Fibroblast of skin of right quadriceps (primary cell): ENCODE measurements at regions not wholly inside any gene's neighbourhood (a gene's known extent, or its start where the extent isn't known, plus 50 kb on each side); places are given as distances from the start of the nearest gene placed in this dataset.
"Not testable (repeated sequence)": the region's sequence is repeated elsewhere in the genome, so short reads cannot be mapped to it uniquely, and the experiment has no call there.

Source experiments
- DNase-seq: peaks from one replicate; pipeline ENCODE4 v3.0.0-alpha.2; 2013

DNA sequence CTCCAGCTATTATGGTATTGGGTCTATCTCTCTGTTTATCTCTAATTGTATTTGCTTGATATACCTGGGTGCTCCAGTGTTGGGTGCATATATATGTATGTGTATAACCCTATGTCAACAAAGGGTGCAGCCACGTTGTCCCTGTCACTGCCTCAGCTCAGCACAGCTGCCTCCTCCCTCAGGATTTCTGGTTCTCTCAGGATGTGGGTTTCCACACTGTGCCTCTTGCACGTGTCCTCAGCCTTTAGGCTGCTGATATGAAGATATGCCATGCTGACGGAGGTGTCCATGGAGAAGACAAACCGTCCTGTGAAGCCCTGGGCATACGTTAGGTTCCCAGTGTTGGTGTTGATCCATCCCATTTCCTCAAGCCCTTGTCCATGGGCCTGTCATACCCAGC, 791.2 kb downstream of the TMEM121 start:
- no peak for DNase-seq

- no peak for DNase-seq
These were observed 792.3 kb downstream of the TMEM121 start for GRCh38 chr14:106318700-106319099.

- not testable (repeated sequence) for DNase-seq
These were observed 797.6 kb downstream of the TMEM121 start for GRCh38 chr14:106323970-106324369.

DNA sequence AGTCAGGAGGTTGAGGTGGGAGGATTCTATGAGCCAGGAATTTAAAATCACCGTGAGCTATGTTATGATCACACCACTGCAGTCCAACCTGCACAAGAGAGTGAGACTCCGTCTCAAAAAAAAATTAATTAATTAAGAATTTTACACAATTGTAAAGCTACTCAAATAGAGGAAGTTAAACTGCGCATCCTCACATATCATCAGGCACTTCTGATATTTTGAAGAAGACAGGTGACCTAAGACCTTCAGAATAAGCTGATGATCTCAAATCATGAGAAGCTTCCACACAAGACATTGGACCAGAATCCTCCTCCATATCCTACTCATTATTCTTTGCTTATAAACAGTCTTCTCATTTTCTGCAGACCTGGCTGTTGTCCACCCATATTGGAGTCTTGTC, 800.9 kb downstream of the TMEM121 start:
- no peak for DNase-seq

- DNase-seq = not testable (repeated sequence)
These were observed 801.4 kb downstream of the TMEM121 start for GRCh38 chr14:106327702-106328353.

DNA sequence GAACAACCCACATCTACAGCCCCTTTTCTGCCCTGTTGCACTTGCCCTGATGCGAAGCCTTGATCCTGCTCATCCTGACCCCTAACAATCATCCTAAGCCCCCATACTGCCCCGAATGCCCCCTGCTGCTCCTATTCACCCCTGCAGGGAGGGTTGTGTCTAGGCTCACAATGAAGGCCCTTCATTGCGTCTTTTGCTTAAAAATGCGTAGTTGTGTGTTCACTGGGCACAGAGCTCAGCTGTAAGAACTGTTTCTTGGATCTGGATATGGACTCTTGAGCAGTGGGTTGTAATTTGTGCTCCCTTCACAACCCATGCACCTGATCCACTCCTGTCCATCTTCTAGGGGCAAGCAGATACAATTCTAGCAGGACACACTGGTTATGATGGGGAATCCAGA, 802.9 kb downstream of the TMEM121 start:
- not testable (repeated sequence) for DNase-seq

- DNase-seq = not testable (repeated sequence)
These were observed 803.8 kb downstream of the TMEM121 start for GRCh38 chr14:106329987-106330774.

DNA sequence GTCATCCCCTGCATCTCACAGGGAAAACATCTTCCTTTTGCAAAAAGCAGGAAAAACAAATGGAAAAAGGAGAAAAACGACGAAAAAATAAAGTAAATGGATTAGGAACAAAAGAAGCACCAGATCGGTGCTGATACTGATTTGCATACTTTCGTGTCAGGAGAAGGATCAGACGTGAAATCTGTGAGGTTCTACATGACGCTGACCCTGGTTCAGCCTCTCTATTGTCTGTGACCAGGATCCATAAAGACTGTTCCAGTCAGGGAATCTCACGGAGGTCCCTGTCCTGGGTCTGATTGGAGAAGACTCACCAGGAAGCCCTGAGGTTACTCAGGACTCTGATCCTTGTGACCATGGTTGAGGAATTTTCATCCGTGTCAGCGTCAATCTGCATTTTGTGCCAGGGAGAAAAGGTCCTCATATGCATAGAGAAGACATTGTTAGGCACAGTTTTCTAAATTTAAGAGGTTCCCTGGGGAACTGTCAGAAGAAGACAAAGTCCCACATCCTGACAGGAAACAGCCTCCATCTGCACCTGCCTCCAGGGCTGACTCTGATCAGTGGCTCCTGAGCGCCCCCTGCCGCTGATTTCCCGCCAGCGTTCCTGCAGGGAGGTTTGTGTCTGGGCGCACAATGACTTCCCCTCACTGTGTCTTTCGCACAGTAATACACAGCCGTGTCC, 808.2 kb downstream of the TMEM121 start:
- DNase-seq = not testable (repeated sequence)

DNA sequence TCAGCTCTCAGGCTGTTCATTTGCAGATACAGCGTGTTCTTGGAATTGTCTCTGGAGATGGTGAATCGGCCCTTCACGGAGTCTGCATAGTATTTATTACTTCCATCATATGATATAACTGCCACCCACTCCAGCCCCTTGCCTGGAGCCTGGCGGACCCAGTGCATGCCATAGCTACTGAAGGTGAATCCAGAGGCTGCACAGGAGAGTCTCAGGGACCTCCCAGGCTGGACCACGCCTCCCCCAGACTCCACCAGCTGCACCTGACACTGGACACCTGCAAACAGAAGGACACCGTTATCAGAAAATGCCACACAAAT, 808.7 kb downstream of the TMEM121 start:
- DNase-seq = not testable (repeated sequence)

GRCh38 chr14:106338775-106339174, 812.4 kb downstream of the TMEM121 start:
- not testable (repeated sequence) for DNase-seq

DNA sequence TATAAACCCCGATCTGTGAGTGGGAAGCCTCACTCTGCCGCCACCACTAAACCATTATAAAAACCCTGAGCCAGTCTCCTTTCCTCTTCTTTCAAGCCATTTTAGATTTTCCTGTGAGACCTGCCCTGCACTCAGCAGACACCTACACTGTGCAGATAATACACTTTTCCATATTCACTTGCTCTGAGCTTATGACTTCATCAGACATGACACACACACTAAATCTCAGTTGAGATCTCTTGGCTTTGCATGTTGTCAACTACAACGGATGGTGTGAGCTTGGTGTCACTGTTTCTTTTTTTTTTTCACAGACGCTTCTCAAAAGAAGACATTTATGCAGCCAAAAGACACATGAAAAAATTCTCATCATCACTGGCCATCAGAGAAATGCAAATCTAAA, 814.3 kb downstream of the TMEM121 start:
- DNase-seq = not testable (repeated sequence)

DNA sequence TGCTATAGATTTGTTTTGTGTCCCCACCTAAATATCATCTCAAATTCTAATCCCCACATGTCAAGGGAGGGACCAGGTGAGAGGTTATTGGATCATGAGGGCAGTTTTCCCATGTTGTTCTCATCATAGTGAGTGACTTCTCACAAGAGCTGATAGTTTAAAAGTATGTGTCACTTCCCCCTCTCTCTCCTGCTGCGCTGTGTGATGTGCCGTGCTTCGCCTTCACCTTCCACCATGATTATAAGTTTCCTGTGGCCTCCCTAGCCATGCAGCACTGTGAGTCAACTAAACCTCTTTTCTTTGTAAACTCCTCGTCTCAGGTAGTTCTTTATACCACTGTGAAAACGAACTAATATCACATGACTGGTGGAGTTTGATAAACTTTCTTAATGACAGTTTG, 814.8 kb downstream of the TMEM121 start:
- not testable (repeated sequence) for DNase-seq

- no peak for DNase-seq
These were observed 817.2 kb downstream of the TMEM121 start for GRCh38 chr14:106343626-106344025.

DNA sequence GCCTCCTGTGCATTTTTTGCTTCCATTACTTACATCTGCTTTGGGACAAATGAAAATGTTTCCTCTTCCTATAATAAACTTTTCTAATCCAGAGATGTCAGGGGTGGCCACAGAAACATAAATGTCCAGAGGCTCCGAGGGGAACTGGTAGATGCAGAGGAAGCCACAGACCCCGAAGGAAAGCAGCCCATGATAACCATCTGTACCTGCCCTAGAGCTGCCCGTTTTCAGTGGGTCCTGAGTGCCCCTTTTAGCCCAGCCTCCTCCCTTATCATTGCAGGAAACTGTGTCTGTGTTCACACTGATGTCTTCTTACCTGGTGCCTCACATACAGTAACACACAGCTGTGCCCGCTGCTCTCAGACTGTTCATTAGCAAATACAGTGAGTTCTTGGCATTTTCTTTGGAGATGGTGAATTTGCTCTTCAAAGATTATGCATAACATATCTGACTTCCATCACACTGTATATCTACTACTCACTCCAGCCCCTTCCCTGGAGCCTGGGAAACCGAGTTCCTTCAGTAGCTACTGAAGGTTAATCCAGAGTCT, 817.8 kb downstream of the TMEM121 start:
- DNase-seq = not testable (repeated sequence)

DNA sequence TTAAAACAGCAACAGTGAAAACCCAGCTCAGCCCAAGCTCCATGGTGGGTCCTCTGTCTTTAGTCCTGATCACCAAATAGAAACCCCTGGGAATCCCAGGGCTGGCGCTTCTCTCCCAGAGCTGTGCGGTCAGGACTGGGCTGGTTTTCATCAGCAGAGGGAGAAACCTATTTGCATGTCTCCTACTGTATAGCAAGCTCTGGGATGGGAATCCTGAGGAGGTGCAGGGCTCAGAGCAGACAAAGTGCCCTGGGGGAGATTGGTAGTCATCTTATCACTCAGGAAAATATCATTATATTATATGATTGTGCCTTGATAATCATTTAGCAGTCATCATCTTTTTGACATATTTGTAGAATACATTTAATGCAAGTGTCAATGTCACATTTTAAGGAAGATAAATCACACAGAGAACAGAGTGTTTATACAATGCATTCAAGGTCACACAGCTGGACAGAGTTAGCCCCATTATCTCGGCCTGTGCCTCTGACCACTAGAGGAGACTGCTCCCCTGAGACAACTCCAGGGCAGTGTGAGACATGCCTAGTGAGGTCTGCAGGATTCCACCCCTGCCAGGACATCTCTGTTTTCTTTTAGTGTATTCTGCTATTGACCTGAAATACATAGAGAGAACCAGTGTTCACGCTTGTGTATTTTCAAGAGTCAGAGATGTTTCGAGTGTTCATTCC, 818.6 kb downstream of the TMEM121 start:
- DNase-seq = not testable (repeated sequence)

DNA sequence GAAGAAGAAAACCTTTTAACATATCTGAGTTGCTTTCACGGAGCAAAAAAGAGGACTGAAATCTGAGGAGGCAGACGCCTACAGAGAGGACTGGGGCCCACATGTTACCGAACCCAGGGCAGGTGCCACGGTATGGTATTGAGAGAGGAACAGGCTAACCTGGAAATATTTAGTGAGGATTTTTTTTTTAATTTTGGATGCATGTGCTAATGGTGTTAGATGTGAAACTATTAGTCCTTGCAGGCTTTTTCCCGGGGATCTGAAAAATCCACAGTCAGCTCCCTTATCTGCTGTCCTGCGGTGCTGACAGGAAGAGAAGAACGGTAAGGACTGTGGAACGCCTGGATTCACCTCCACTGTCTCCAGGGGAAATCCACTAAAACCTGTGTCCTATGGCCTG, 819.7 kb downstream of the TMEM121 start:
- no peak for DNase-seq

DNA sequence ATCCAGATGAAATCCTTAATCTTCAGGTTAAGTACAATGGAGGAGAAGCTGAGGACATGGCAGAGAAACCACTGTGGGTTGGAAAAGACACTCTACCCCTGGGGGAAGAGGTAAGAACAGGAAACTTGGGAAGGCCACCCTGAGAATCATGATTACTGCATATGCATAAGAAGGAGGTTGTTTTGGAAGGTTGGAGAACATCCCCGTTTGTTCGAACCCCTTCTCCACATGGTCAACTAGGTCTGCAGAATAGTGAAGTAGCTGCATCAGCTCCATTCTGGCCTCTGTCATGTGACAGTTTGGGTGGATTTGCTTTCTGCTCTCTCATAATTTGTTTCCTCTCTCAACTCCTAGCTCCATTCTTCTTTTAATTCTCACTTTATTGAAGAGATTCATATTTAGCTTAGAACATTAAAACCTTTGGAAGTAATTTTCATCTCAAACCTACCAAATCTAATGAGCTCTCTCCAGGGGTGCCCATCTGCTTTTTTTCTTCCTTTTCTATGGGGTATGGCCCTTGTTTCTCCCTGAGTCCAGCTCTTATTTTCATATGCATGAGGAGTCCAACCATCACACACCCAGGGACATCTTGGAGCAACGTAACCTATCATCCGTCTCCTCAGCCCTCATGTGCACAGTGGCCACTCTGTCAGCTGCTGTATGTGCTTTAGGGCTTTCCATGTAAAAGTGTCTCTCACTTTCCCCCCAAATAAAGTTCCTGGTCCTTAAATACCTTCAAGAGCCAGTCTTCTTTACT, 820.3 kb downstream of the TMEM121 start:
- DNase-seq = no peak

DNA sequence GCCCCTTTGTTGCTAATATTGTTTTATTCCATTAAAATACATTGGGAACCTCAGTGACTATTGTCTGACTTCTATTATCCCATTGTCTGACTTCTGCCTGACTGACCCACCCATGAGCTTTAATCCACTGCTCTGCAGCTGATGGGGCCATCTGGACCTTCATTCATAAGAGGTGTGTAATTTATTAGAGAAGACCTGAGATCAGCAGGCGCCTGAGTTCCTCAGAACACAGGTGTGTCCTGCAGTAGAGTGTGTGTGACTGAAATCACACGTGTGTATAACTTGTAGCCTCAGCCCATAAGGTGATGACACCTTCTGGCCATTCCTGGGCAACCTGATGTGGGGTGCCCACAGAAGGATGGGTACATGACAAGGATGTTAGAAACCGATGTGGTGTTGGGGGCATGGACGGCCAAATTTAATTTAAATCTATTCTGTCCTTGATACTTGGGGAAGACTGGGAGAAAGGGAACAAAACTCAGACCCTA, 821.0 kb downstream of the TMEM121 start:
- no peak for DNase-seq

GRCh38 chr14:106347890-106348755, 821.7 kb downstream of the TMEM121 start:
- DNase-seq = no peak

- not testable (repeated sequence) for DNase-seq
These were observed 822.6 kb downstream of the TMEM121 start for GRCh38 chr14:106348873-106349540.
